A673 (cell line): ENCODE measurements at regions not wholly inside any gene's neighbourhood (a gene's known extent, or its start where the extent isn't known, plus 50 kb on each side); places are given as distances from the start of the nearest gene placed in this dataset.
A peak's percentile ranks its signal among the peaks of the same experiment; 100 is the strongest.

Experiments
- BruUV-seq: library from RNA; stranded (reverse); fragments of 400-500 nt; replicated peaks from 2 replicates; lab custom pipeline; 2021; lab: Mats Ljungman, UMichigan
- CTCF ChIA-PET: fragments of 300-600 bp; sonication (Branson Sonifier 250); formaldehyde crosslinking; loops from one replicate; lab custom pipeline; 2022; ENCODE audit warnings: antibody characterized with exemption; lab: Charles Lee
- POLR2A ChIA-PET: fragments of 300-600 bp; sonication (Branson Sonifier 250); formaldehyde crosslinking; loops from one replicate; lab custom pipeline; 2022; ENCODE audit warnings: antibody characterized with exemption; ENCODE audit not compliant: low non-redundant PET; lab: Charles Lee
- DNase-seq: peaks from one replicate; pipeline ENCODE4 v3.0.0-alpha.2; 2015; ENCODE audit warnings: low spot score
- H3K27ac ChIP-seq: fragments of 200-600 bp; sonication (generic); 2 replicates; pipeline ENCODE4 v1.5.1; 2016; ENCODE audit warnings: mixed run types, low read depth, mild to moderate bottlenecking, mixed read lengths, antibody characterized with exemption, low read length; ENCODE audit not compliant: poor library complexity, severe bottlenecking
- H3K27me3 ChIP-seq: fragments of 200-600 bp; sonication (generic); replicated peaks from 2 replicates; pipeline ENCODE4 v1.6.1; 2017; ENCODE audit warnings: mixed run types, low read depth, mild to moderate bottlenecking, mixed read lengths, antibody characterized with exemption, low read length; ENCODE audit not compliant: insufficient read depth, poor library complexity
- H3K36me3 ChIP-seq: fragments of 200-600 bp; sonication (generic); 2 replicates; pipeline ENCODE4 v1.6.1; 2016; ENCODE audit warnings: mixed run types, mild to moderate bottlenecking, mixed read lengths, antibody characterized with exemption, low read length; ENCODE audit not compliant: insufficient read depth, poor library complexity, severe bottlenecking
- H3K4me1 ChIP-seq: fragments of 200-600 bp; sonication (generic); 2 replicates; pipeline ENCODE4 v1.6.1; 2017; ENCODE audit warnings: mixed run types, mild to moderate bottlenecking, mixed read lengths, antibody characterized with exemption, low read length; ENCODE audit not compliant: insufficient read depth, poor library complexity, severe bottlenecking
- H3K4me3 ChIP-seq: fragments of 200-600 bp; sonication (generic); 2 replicates; pipeline ENCODE4 v1.5.1; 2016; ENCODE audit warnings: low read depth, mixed run types, mild to moderate bottlenecking, mixed read lengths, low read length; ENCODE audit not compliant: poor library complexity, severe bottlenecking
- H3K9me3 ChIP-seq: fragments of 200-600 bp; sonication (generic); 2 replicates; pipeline ENCODE4 v1.6.1; 2016; ENCODE audit warnings: mixed run types, low read depth, mild to moderate bottlenecking, mixed read lengths, antibody characterized with exemption, low read length; ENCODE audit not compliant: poor library complexity, severe bottlenecking
- EZH2 ChIP-seq: fragments of 200-600 bp; sonication (generic); IDR thresholded peaks from 2 replicates; pipeline ENCODE4 v1.6.1; 2017; ENCODE audit warnings: borderline replicate concordance, low read depth, mild to moderate bottlenecking, mixed read lengths, antibody characterized with exemption, low read length; ENCODE audit not compliant: poor library complexity, severe bottlenecking
- intact Hi-C: fragments of 100-400 bp; cut with micrococcal nuclease; formaldehyde crosslinking; loops from one replicate; pipeline ENCODE4 v1.10.0; 2022; ENCODE audit not compliant: unreplicated experiment
- TF ChIP-seq, protein P1 (sequence below): fragments of 300-800, 200-600 bp; sonication (generic); conservative IDR thresholded peaks from 2 replicates; pipeline ENCODE4 v1.5.1; 2017; ENCODE audit warnings: low read depth, mild to moderate bottlenecking, antibody characterized with exemption, low read length, moderate library complexity, mixed read lengths

GRCh38 chr7:46969303-46970130 lies 612.4 kb downstream of the TNS3 start:
- Histone ChIP-seq H3K4me1 (peaks cover 8% of the 10 kb centered on the region), H3K36me3 (no peaks in the 10 kb centered on the region), H3K27me3 (no peaks in the 10 kb centered on the region), H3K27ac (peak overlapping the region; percentile 40), H3K9me3 (peaks cover 20% of the 10 kb centered on the region), H3K4me3 (peak overlapping the region; percentile 19)
- no TSS peak for BruUV-seq
- ChIA-PET CTCF (no interaction called here), POLR2A (interaction anchor here (0.5 kb wide), 1 partner anchor 13 kb away, joined by 5 read pairs; no protein-coding TSS in a partner anchor)
- TF ChIP-seq EZH2, result no peak
- TF ChIP-seq, protein P1, sequence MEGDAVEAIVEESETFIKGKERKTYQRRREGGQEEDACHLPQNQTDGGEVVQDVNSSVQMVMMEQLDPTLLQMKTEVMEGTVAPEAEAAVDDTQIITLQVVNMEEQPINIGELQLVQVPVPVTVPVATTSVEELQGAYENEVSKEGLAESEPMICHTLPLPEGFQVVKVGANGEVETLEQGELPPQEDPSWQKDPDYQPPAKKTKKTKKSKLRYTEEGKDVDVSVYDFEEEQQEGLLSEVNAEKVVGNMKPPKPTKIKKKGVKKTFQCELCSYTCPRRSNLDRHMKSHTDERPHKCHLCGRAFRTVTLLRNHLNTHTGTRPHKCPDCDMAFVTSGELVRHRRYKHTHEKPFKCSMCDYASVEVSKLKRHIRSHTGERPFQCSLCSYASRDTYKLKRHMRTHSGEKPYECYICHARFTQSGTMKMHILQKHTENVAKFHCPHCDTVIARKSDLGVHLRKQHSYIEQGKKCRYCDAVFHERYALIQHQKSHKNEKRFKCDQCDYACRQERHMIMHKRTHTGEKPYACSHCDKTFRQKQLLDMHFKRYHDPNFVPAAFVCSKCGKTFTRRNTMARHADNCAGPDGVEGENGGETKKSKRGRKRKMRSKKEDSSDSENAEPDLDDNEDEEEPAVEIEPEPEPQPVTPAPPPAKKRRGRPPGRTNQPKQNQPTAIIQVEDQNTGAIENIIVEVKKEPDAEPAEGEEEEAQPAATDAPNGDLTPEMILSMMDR, result no peak
- intact Hi-C loops, result no loop called here
- DNase-seq, result peak; percentile 35

DNA sequence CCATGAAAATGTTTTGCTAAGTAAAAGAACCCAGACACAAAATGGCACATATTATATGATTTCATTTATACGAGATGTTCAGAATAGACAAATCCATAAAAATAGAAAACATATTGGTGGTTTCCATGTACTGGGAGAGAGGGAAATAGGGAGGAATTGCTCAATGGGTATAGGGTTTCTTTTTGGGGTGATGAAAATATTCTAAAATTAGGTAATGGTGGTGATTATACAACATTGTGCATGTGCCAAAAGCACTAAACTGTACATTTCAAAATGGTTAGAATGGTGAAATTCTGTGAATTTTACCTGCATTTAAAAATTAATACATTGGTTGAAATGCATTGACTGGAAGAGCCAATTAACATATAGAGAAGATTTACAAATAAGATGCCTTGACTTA lies 613.9 kb downstream of the TNS3 start:
- POLR2A ChIA-PET, result no interaction called here
- intact Hi-C loops, result no loop called here
- peaks cover 30% of the 10 kb centered on the region for H3K9me3 ChIP-seq
- no peak overlapping the region for H3K27ac ChIP-seq
- H3K4me3 ChIP-seq, result no peak overlapping the region
- H3K36me3 ChIP-seq, result no peaks in the 10 kb centered on the region
- no peak for DNase-seq
- no TSS peak for BruUV-seq
- peaks cover 8% of the 10 kb centered on the region for H3K4me1 ChIP-seq
- no peak for TF ChIP-seq EZH2
- CTCF ChIA-PET, result no interaction called here
- no peaks in the 10 kb centered on the region for H3K27me3 ChIP-seq

DNA sequence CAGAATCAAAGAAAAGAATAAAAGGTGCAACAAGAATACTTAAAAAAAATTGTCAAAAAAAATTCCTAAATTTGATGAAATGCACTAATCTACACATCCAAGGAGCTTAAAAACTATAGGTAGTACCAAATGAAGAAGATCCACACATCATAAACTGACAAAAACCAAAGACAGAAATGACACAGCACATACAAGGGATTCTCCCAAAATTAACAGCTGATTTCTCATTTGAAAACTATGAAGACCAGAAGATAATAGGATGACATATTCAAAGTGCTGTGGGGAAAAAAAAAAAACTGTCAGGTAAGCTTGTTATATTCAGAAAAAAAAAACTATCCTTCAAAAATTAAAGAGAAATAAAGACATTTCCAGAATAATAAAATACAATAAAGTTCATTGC lies 618.2 kb downstream of the TNS3 start:
- intact Hi-C loops, result no loop called here
- H3K4me3 ChIP-seq, result no peak overlapping the region
- H3K27ac ChIP-seq, result no peak overlapping the region
- H3K36me3 ChIP-seq, result no peaks in the 10 kb centered on the region
- POLR2A ChIA-PET, result no interaction called here
- H3K27me3 ChIP-seq, result no peaks in the 10 kb centered on the region
- no peaks in the 10 kb centered on the region for H3K4me1 ChIP-seq
- DNase-seq, result no peak
- no TSS peak for BruUV-seq
- CTCF ChIA-PET, result no interaction called here
- peaks cover 35% of the 10 kb centered on the region for H3K9me3 ChIP-seq
- TF ChIP-seq, protein P1, result no peak
- TF ChIP-seq EZH2, result no peak
